Bronchial epithelial cell (primary cell): ENCODE measurements at regions not wholly inside any gene's neighbourhood (a gene's known extent, or its start where the extent isn't known, plus 50 kb on each side); places are given as distances from the start of the nearest gene placed in this dataset.
"Not testable (repeated sequence)": the region's sequence is repeated elsewhere in the genome, so short reads cannot be mapped to it uniquely, and the experiment has no call there.

Source experiments
- DNase-seq: peaks from one replicate; pipeline ENCODE4 v3.0.0-alpha.2; 2010; ENCODE audit warnings: low read depth
- FAIRE-seq: peaks from 2 replicates; lab custom pipeline; 2011; peaks lifted over from hg19 to GRCh38; lab: Jason Lieb, UNC
- H3K27me3 ChIP-seq: 2 replicates; pipeline ENCODE4 v1.5.1; 2011; ENCODE audit warnings: low read length; ENCODE audit not compliant: control insufficient read depth, insufficient read depth
- H3K36me3 ChIP-seq: 2 replicates; pipeline ENCODE4 v1.5.1; 2011; ENCODE audit warnings: low read length; ENCODE audit not compliant: control insufficient read depth, insufficient read depth
- H3K4me3 ChIP-seq: 2 replicates; pipeline ENCODE4 v1.5.1; 2011; ENCODE audit warnings: mild to moderate bottlenecking, low read depth, low read length, control low read depth
- CTCF ChIP-seq: IDR thresholded peaks from 2 replicates; pipeline ENCODE4 v1.5.1; 2011; ENCODE audit warnings: mild to moderate bottlenecking, moderate library complexity, low read length, control low read depth, inconsistent platforms; ENCODE audit not compliant: insufficient read depth, severe bottlenecking

DNA sequence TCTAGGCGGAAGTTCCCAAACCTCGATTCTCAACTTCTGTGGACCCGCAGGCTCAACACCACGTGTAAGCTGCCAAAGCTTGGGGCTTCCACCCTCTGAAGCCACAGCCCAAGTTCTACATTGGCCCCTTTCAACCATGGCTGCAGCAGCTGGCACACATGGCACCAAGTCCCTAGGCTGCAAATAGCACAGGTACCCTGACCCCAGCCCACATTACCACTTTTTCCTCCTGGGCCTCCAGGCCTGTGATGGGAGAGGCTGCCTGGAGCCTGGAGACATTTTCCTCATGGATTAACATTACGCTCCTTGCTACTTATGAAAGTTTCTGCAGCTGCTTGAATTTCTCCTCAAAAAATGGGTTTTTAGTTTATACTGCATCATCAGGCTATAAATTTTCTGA is 479.5 kb downstream of the PCDH7 start:
- FAIRE-seq (no peak), DNase-seq (no peak)
- Histone ChIP-seq H3K36me3 (no peaks in the 10 kb centered on the region), H3K27me3 (no peaks in the 10 kb centered on the region), H3K4me3 (no peak overlapping the region)
- no peak for TF ChIP-seq CTCF

GRCh38 chr4:31202054-31202453 is 481.9 kb downstream of the PCDH7 start:
- not testable (repeated sequence) for H3K4me3 ChIP-seq, H3K36me3 ChIP-seq, FAIRE-seq, H3K27me3 ChIP-seq, DNase-seq

- DNase-seq (no peak), FAIRE-seq (no peak)
- Histone ChIP-seq H3K36me3 (no peaks in the 10 kb centered on the region), H3K27me3 (no peaks in the 10 kb centered on the region), H3K4me3 (no peak overlapping the region)
- TF ChIP-seq CTCF = no peak
Measured at GRCh38 chr4:31204874-31205273, 484.7 kb downstream of the PCDH7 start.

- no peaks in the 10 kb centered on the region for H3K27me3 ChIP-seq
- no peaks in the 10 kb centered on the region for H3K36me3 ChIP-seq
- no peak overlapping the region for H3K4me3 ChIP-seq
- FAIRE-seq (no peak), DNase-seq (no peak)
- TF ChIP-seq CTCF = no peak
Measured at GRCh38 chr4:31220921-31221320, 500.8 kb downstream of the PCDH7 start.

DNA sequence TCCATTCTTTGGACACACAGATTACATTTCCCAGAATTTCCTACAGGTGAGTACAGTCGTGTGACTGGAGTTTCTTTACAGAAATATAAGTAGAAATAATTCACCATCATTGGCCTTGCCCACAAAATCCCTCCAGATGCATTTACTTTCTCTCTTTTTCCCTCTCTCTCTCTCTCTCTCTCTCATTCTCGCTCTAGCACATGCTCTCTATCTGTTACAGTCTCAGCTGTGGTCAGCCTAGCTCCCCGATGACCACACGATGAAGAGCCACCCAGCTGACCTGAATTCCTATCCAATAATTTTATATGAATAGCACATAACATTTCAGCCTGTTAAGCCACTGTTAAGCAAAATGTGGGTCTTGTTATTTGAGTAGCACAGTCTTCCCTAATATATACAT is 507.9 kb downstream of the PCDH7 start:
- no peaks in the 10 kb centered on the region for H3K27me3 ChIP-seq
- H3K4me3 ChIP-seq = no peak overlapping the region
- FAIRE-seq = no peak
- H3K36me3 ChIP-seq = no peaks in the 10 kb centered on the region
- TF ChIP-seq CTCF = no peak
- no peak for DNase-seq

GRCh38 chr4:31230594-31230993 is 510.4 kb downstream of the PCDH7 start:
- no peaks in the 10 kb centered on the region for H3K36me3 ChIP-seq
- H3K27me3 ChIP-seq = no peaks in the 10 kb centered on the region
- no peak for FAIRE-seq
- no peak for DNase-seq
- no peak for TF ChIP-seq CTCF
- no peak overlapping the region for H3K4me3 ChIP-seq
